Liver (tissue), 3 donors: ENCODE measurements at regions not wholly inside any gene's neighbourhood (a gene's known extent, or its start where the extent isn't known, plus 50 kb on each side); places are given as distances from the start of the nearest gene placed in this dataset.

Source experiments
- ATF3 ChIP-seq: IDR thresholded peaks from 2 replicates; pipeline ENCODE4 v1.6.1; 2016; ENCODE audit warnings: antibody characterized with exemption
- CTCF ChIP-seq: fragments of 150-350 bp; IDR thresholded peaks from 2 replicates; pipeline ENCODE4 v1.5.1; 2017; ENCODE audit warnings: improper control_type of control experiment, low read depth, low read length; ENCODE audit not compliant: missing input control
- FOXA2 ChIP-seq: IDR thresholded peaks from 2 replicates; pipeline ENCODE4 v1.6.1; 2016; ENCODE audit warnings: antibody characterized with exemption
- MAX ChIP-seq: IDR thresholded peaks from 2 replicates; pipeline ENCODE4 v1.6.1; 2016; ENCODE audit warnings: antibody characterized with exemption
- RAD21 ChIP-seq, 2 donors: IDR thresholded peaks; 2 replicates each; pipeline ENCODE4 v1.6.1; 2016; ENCODE audit warnings: antibody characterized with exemption in 2 of 2, mild to moderate bottlenecking in 2 of 2
- ZBTB33 ChIP-seq: IDR thresholded peaks from 2 replicates; pipeline ENCODE4 v1.6.1; 2016; ENCODE audit warnings: antibody characterized with exemption
- donor health status: healthy.
- donor health status: healthy.

GRCh38 chr9:95729669-95730368 lies 145.7 kb upstream of the ERCC6L2 start:
- no peak for TF ChIP-seq CTCF
- no peak for TF ChIP-seq RAD21 (IDR thresholded peaks at IDR 0.05)
- no peak for TF ChIP-seq MAX
- TF ChIP-seq ZBTB33, result no peak
- no peak for TF ChIP-seq ATF3
- no peak for TF ChIP-seq FOXA2
